Ovary (tissue), 3 donors: ENCODE measurements at regions not wholly inside any gene's neighbourhood (a gene's known extent, or its start where the extent isn't known, plus 50 kb on each side); places are given as distances from the start of the nearest gene placed in this dataset.

ENCODE experiments used
- CTCF ChIP-seq, 3 donors: fragments of 450-650 bp in 2 of 3; fragments of 200-600 bp in 1 of 3; IDR thresholded peaks; one replicate each; pipeline versions ENCODE4 v1.5.1 to v1.8.0; 2016 to 2022; ENCODE audit warnings: antibody characterized with exemption in 3 of 3, mild to moderate bottlenecking in 1 of 3
- EP300 ChIP-seq: sonication (generic); formaldehyde crosslinking; IDR thresholded peaks from one replicate; pipeline ENCODE4 v1.6.1; 2017; ENCODE audit warnings: antibody characterized with exemption
- donor health status: DM: no; HTN: no; CAD: no.

DNA sequence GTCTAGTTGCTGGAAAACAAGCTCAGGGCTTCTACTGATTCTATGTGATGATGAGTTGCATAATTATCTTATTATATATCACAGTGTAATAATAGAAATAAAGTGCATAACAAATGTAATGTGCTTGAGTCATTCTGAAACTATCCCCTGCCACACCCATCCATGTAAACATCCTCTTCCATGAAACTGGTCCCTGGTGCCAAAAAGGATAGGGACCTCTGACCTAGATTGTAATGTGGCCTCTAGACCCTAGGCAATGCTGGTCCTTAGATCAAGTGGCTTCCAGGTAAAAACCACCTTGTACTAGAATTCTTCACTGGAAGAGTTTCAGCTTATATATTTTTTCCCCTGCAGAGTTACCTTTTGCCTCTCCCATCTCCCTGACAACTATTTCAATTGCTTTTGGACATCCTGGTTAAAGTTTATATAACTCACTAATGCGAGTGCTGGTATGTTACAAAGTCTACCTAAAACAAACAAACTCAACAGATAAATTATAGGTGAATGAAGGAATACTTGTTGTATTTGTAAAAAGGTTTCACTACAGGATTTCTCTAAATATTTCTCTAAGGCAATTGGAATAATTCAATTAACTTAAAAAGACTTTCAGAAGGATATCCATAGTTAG lies 462.5 kb downstream of the NAV3 start:
- TF ChIP-seq CTCF (IDR thresholded peaks at IDR 0.05) = no peak
- TF ChIP-seq EP300 = no peak
